ENCODE measurements at regions not wholly inside any gene's neighbourhood (a gene's known extent, or its start where the extent isn't known, plus 50 kb on each side); places are given as distances from the start of the nearest gene placed in this dataset.

GRCh38 chr10:78181381-78182055 is 147.9 kb downstream of the RPS24 start:
- TF ChIP-seq POLR2AphosphoS5 (IDR thresholded peaks at IDR 0.05; ENCODE audit: borderline replicate concordance, low read depth, low read length), result no peak
- no peak for TF ChIP-seq EZH2 (IDR thresholded peaks at IDR 0.05)
- TF ChIP-seq FOXP2 (optimal IDR thresholded peaks at IDR 0.05; ENCODE audit: control extremely low read depth, extremely low read length, insufficient read depth), result no peak

Measured in SK-N-MC (cell line).